ENCODE measurements at regions not wholly inside any gene's neighbourhood (a gene's known extent, or its start where the extent isn't known, plus 50 kb on each side); places are given as distances from the start of the nearest gene placed in this dataset.

DNA sequence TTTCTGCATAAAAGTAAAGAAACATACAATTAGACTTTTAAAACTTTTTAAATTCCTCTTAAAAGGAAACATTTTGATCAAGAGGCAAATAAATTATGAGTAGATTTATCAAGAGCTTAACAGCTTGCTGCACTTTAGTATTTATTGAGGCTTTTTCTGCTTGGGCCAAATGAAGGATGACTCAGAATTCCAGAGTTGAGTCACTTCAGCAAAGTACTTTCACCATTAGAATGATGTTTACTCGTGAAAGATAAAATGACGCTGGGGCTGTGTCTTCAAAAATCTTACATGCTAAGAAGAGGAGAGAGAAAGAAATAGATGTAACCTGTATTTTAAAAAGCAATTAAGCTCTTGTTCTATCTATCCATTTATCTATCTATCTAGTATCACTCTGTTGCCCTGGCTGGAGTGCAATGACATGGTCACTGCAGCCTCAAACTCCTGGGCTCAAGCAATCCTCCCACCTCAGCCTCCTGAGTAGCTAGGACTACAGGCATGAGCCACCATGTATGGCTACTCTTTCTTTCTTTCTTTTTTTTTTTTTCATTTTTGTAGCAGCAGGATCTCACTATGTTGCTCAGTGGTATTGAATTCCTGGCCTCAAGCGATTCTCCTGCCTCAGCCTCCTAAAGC, 75.3 kb upstream of the RIOK3 start:
- intact Hi-C loops (cut with DNase I) = no loop called here
- no peaks in the 10 kb centered on the region for H3K27me3 ChIP-seq
- H3K4me3 ChIP-seq (replicated peaks in 1 of 3) = no peak overlapping the region
- no peak for TF ChIP-seq POLR2A (IDR thresholded peaks at IDR 0.05)
- TF ChIP-seq, protein P1, sequence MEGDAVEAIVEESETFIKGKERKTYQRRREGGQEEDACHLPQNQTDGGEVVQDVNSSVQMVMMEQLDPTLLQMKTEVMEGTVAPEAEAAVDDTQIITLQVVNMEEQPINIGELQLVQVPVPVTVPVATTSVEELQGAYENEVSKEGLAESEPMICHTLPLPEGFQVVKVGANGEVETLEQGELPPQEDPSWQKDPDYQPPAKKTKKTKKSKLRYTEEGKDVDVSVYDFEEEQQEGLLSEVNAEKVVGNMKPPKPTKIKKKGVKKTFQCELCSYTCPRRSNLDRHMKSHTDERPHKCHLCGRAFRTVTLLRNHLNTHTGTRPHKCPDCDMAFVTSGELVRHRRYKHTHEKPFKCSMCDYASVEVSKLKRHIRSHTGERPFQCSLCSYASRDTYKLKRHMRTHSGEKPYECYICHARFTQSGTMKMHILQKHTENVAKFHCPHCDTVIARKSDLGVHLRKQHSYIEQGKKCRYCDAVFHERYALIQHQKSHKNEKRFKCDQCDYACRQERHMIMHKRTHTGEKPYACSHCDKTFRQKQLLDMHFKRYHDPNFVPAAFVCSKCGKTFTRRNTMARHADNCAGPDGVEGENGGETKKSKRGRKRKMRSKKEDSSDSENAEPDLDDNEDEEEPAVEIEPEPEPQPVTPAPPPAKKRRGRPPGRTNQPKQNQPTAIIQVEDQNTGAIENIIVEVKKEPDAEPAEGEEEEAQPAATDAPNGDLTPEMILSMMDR (IDR thresholded peaks at IDR 0.05) = no peak
- WGBS, 2 donors = 52 to 63% methylated on average over 3 of the region's 3 CpGs
- no peaks in the 10 kb centered on the region for H3K9me3 ChIP-seq
- peaks cover 26 to 41% of the 10 kb centered on the region in 2 donors for H3K4me1 ChIP-seq
- no peak for DNase-seq
- H3K36me3 ChIP-seq = no peaks in the 10 kb centered on the region
- peak overlapping the region; percentile 78 to 90 (median 80) for H3K27ac ChIP-seq

- H3K4me1 ChIP-seq = peaks cover 26 to 41% of the 10 kb centered on the region in 2 donors
- no peaks in the 10 kb centered on the region for H3K9me3 ChIP-seq
- peak overlapping the region; percentile 78 to 90 (median 80) for H3K27ac ChIP-seq
- WGBS, 2 donors = 80 to 85% methylated on average over 2 of the region's 2 CpGs
- DNase-seq = no peak
- intact Hi-C loops (cut with DNase I) = no loop called here
- H3K4me3 ChIP-seq (replicated peaks in 1 of 3) = no peak overlapping the region
- TF ChIP-seq POLR2A (IDR thresholded peaks at IDR 0.05) = no peak
- TF ChIP-seq, protein P1 (IDR thresholded peaks at IDR 0.05) = no peak
- H3K36me3 ChIP-seq = no peaks in the 10 kb centered on the region
- no peaks in the 10 kb centered on the region for H3K27me3 ChIP-seq
Observed at GRCh38 chr18:23378302-23378686, 74.8 kb upstream of the RIOK3 start.

GRCh38 chr18:23380001-23380550, 73.0 kb upstream of the RIOK3 start:
- Histone ChIP-seq H3K27me3 (no peaks in the 10 kb centered on the region), H3K4me3 (replicated peaks in 1 of 3) (no peak overlapping the region), H3K27ac (peak overlapping the region; percentile 80 to 93 (median 90)), H3K4me1 (peaks cover 26 to 41% of the 10 kb centered on the region in 2 donors), H3K9me3 (no peaks in the 10 kb centered on the region), H3K36me3 (no peaks in the 10 kb centered on the region)
- intact Hi-C loops (cut with DNase I) = loop anchor here (10.0 kb wide), 1 partner anchor 255 kb away; no protein-coding TSS in a partner anchor
- TF ChIP-seq, protein P1 (IDR thresholded peaks at IDR 0.05) = peak in 2 of 6 experiments; percentile 16 to 22
- TF ChIP-seq POLR2A (IDR thresholded peaks at IDR 0.05) = no peak
- WGBS, 2 donors = 48 to 50% methylated on average over 11 of the region's 11 CpGs
- DNase-seq = peak; percentile 96

GRCh38 chr18:23380817-23381216, 72.3 kb upstream of the RIOK3 start:
- Histone ChIP-seq H3K36me3 (no peaks in the 10 kb centered on the region), H3K27ac (peak overlapping the region; percentile 66 to 91 (median 85)), H3K27me3 (no peaks in the 10 kb centered on the region), H3K9me3 (no peaks in the 10 kb centered on the region), H3K4me3 (replicated peaks in 1 of 3) (no peak overlapping the region), H3K4me1 (peaks cover 26 to 41% of the 10 kb centered on the region in 2 donors)
- WGBS, 2 donors = 97 to 100% methylated on average over 2 of the region's 2 CpGs
- DNase-seq = no peak
- intact Hi-C loops (cut with DNase I) = loop anchor here (10.0 kb wide), 1 partner anchor 256 kb away; no protein-coding TSS in a partner anchor
- no peak for TF ChIP-seq POLR2A (IDR thresholded peaks at IDR 0.05)
- TF ChIP-seq, protein P1 (IDR thresholded peaks at IDR 0.05) = no peak

- intact Hi-C loops (cut with DNase I) = loop anchor here (10.0 kb wide), 1 partner anchor 259 kb away; no protein-coding TSS in a partner anchor
- no peak overlapping the region for H3K4me3 ChIP-seq (replicated peaks in 1 of 3)
- H3K27me3 ChIP-seq = no peaks in the 10 kb centered on the region
- no peak for DNase-seq
- no peak overlapping the region for H3K27ac ChIP-seq
- no peaks in the 10 kb centered on the region for H3K9me3 ChIP-seq
- whole genome bisulfite sequencing, 2 donors = 89 to 90% methylated on average over 7 of the region's 7 CpGs
- H3K4me1 ChIP-seq = peaks cover 18 to 30% of the 10 kb centered on the region in 2 donors
- H3K36me3 ChIP-seq = no peaks in the 10 kb centered on the region
- TF ChIP-seq, protein P1 (IDR thresholded peaks at IDR 0.05) = no peak
- no peak for TF ChIP-seq POLR2A (IDR thresholded peaks at IDR 0.05)
Observed at GRCh38 chr18:23383494-23383893, 69.6 kb upstream of the RIOK3 start.
